K562 (cell line): ENCODE measurements at regions not wholly inside any gene's neighbourhood (a gene's known extent, or its start where the extent isn't known, plus 50 kb on each side); places are given as distances from the start of the nearest gene placed in this dataset.

ENCODE experiments used
- ATAC-seq: fragments of 200-7000 bp; cut with Tn5 transposase; 3 replicates; pipeline ENCODE4 v1.9.1; 2020; ENCODE audit warnings: moderate library complexity
- BruUV-seq: library from RNA; stranded (reverse); fragments of 400-500 nt; replicated peaks from 2 replicates; lab custom pipeline; 2021; lab: Mats Ljungman, UMichigan
- CTCF ChIA-PET: fragments of 300-600 bp; formaldehyde crosslinking; extraction: SDS; loops from one replicate; lab custom pipeline; 2021; ENCODE audit warnings: low intra/inter-chr PET ratio; lab: Yijun Ruan, JAX
- POLR2A ChIA-PET: fragments of 300-600, 350-650 bp; sonication (Branson Sonifier 250); formaldehyde crosslinking; extraction: SDS; loops from one replicate; lab custom pipeline; 2021; ENCODE audit warnings: antibody characterized with exemption, inconsistent platforms; lab: Yijun Ruan, JAX
- DNase-seq, 4 experiments: peaks; one replicate each; pipeline versions ENCODE4 v3.0.0 to v3.0.0-alpha.2; 2011 to 2018; ENCODE audit warnings: low spot score in 3 of 4, mixed read lengths in 3 of 4; ENCODE audit errors: extremely low read depth in 1 of 4
- FAIRE-seq: peaks from 2 replicates; lab custom pipeline; 2011; peaks lifted over from hg19 to GRCh38; lab: Jason Lieb, UNC
- H2AFZ ChIP-seq: 2 replicates; pipeline ENCODE4 v1.6.0; 2011; ENCODE audit warnings: low read depth, low read length, control low read depth, inconsistent platforms
- H3K27ac ChIP-seq: fragments of 200-600 bp; 3 replicates; pipeline ENCODE4 v1.8.0; 2011; ENCODE audit warnings: low read depth, mild to moderate bottlenecking, control low read depth, inconsistent platforms, low read length, moderate library complexity, mixed read lengths; ENCODE audit errors: extremely low read depth
- H3K27me3 ChIP-seq, 2 experiments: fragments of 300-600 bp in 1 of 2; 2 replicates in 1 of 2; 3 replicates in 1 of 2; pipeline versions ENCODE4 v1.6.0 to v1.8.0; 2011; ENCODE audit warnings: inconsistent platforms in 2 of 2, low read length in 2 of 2, mild to moderate bottlenecking in 1 of 2, mixed read lengths in 1 of 2, moderate library complexity in 1 of 2; ENCODE audit not compliant: control insufficient read depth in 2 of 2, insufficient read depth in 2 of 2
- H3K36me3 ChIP-seq: fragments of 300-600 bp; 3 replicates; pipeline ENCODE4 v1.8.0; 2011; ENCODE audit warnings: mild to moderate bottlenecking, low read length, inconsistent platforms; ENCODE audit not compliant: control insufficient read depth, insufficient read depth
- H3K4me1 ChIP-seq, 2 experiments: fragments of 200-600 bp in 1 of 2; replicated peaks in 1 of 2; 2 replicates in 1 of 2; 3 replicates in 1 of 2; pipeline versions ENCODE4 v1.5.1 to v1.8.0; 2011; ENCODE audit warnings: inconsistent platforms in 2 of 2, low read length in 2 of 2, mild to moderate bottlenecking in 1 of 2, mixed read lengths in 1 of 2, moderate library complexity in 1 of 2; ENCODE audit not compliant: control insufficient read depth in 2 of 2, insufficient read depth in 2 of 2
- H3K4me2 ChIP-seq: 2 replicates; pipeline ENCODE4 v1.6.1; 2011; ENCODE audit warnings: low read length, control low read depth, inconsistent platforms, mixed read lengths; ENCODE audit not compliant: insufficient read depth
- H3K4me3 ChIP-seq: fragments of 200-600 bp; sonication (generic), shearing (Covaris generic); 2 replicates; pipeline ENCODE4 v1.5.1; 2016; ENCODE audit warnings: control low read depth, inconsistent platforms
- H3K79me2 ChIP-seq: fragments of 200-600 bp; 3 replicates; pipeline ENCODE4 v1.8.0; 2011; ENCODE audit warnings: low read length, inconsistent platforms; ENCODE audit not compliant: control insufficient read depth, insufficient read depth
- H3K9ac ChIP-seq, 2 experiments: 2 replicates each; pipeline versions ENCODE4 v1.6.0 to v1.6.1; 2011; ENCODE audit warnings: low read depth in 2 of 2, low read length in 2 of 2, control low read depth in 1 of 2, inconsistent platforms in 1 of 2, mild to moderate bottlenecking in 1 of 2, mixed read lengths in 1 of 2; ENCODE audit not compliant: insufficient read depth in 1 of 2
- H3K9me1 ChIP-seq: one replicate; pipeline ENCODE4 v1.6.0; 2011; ENCODE audit warnings: inconsistent platforms, mild to moderate bottlenecking, low read length, moderate library complexity; ENCODE audit not compliant: control insufficient read depth, insufficient read depth
- H3K9me3 ChIP-seq: replicated peaks from 2 replicates; pipeline ENCODE4 v1.5.1; 2011; ENCODE audit warnings: low read depth, low read length, inconsistent platforms; ENCODE audit not compliant: control insufficient read depth, insufficient read depth
- H4K20me1 ChIP-seq: replicated peaks from 2 replicates; pipeline ENCODE4 v1.6.1; 2011; ENCODE audit warnings: low read length, inconsistent platforms, mixed read lengths; ENCODE audit not compliant: control insufficient read depth, insufficient read depth
- CXXC5 ChIP-seq: fragments of 250-450 bp; sonication (Bioruptor Pico); IDR thresholded peaks from 2 replicates; pipeline ENCODE4 v1.8.0; 2022; ENCODE audit warnings: inconsistent platforms, mild to moderate bottlenecking, moderate library complexity
- EGR1 ChIP-seq: fragments of 450-650 bp; conservative IDR thresholded peaks from 2 replicates; pipeline ENCODE4 v1.6.1; 2017; ENCODE audit warnings: mild to moderate bottlenecking
- FIP1L1 ChIP-seq: fragments of 200-400 bp; formaldehyde crosslinking; IDR thresholded peaks from 2 replicates; pipeline ENCODE4 v1.6.1; 2018; ENCODE audit warnings: mild to moderate bottlenecking, low read depth, low read length; ENCODE audit not compliant: poor library complexity, severe bottlenecking
- GATAD2B ChIP-seq: fragments of 450-650 bp; IDR thresholded peaks from 2 replicates; pipeline ENCODE4 v1.6.1; 2017; ENCODE audit warnings: mild to moderate bottlenecking, borderline replicate concordance
- HNRNPK ChIP-seq: fragments of 200-400 bp; formaldehyde crosslinking; IDR thresholded peaks from one replicate; pipeline ENCODE4 v1.6.1; 2018; ENCODE audit warnings: mild to moderate bottlenecking, low read depth, low read length; ENCODE audit not compliant: poor library complexity, severe bottlenecking
- KDM5B ChIP-seq: fragments of 200-600 bp; sonication (generic); IDR thresholded peaks from 2 replicates; pipeline ENCODE4 v1.6.1; 2012; ENCODE audit warnings: low read depth, mild to moderate bottlenecking, moderate library complexity, low read length, control low read depth, inconsistent platforms; ENCODE audit not compliant: insufficient replicate concordance
- KLF6 ChIP-seq: fragments of 250-450 bp; sonication (Bioruptor Pico); IDR thresholded peaks from 2 replicates; pipeline ENCODE4 v1.4.0; 2020; ENCODE audit warnings: mild to moderate bottlenecking, moderate library complexity, borderline replicate concordance
- MAZ ChIP-seq, 2 experiments: fragments of 450-650 bp in 1 of 2; sonication (generic) in 1 of 2; formaldehyde crosslinking; IDR thresholded peaks in 1 of 2; conservative IDR thresholded peaks in 1 of 2; 2 replicates each; pipeline versions ENCODE4 v1.4.0 to v1.5.0; 2020; ENCODE audit warnings: mild to moderate bottlenecking in 1 of 2, missing genetic modification reagents in 1 of 2
- NRF1 ChIP-seq, 2 experiments: fragments of 450-650 bp; IDR thresholded peaks in 1 of 2; conservative IDR thresholded peaks in 1 of 2; 2 replicates each; pipeline ENCODE4 v1.6.1; 2014; ENCODE audit warnings: mild to moderate bottlenecking in 2 of 2
- PCBP1 ChIP-seq: fragments of 200-400 bp; formaldehyde crosslinking; IDR thresholded peaks from 2 replicates; pipeline ENCODE4 v1.6.1; 2018; ENCODE audit warnings: mild to moderate bottlenecking, low read depth, low read length; ENCODE audit not compliant: poor library complexity, severe bottlenecking
- RB1 ChIP-seq: fragments of 450-650 bp; IDR thresholded peaks from 2 replicates; pipeline ENCODE4 v1.6.1; 2017; ENCODE audit warnings: low read depth, mild to moderate bottlenecking
- RBFOX2 ChIP-seq: fragments of 200-400 bp; formaldehyde crosslinking; IDR thresholded peaks from 2 replicates; pipeline ENCODE4 v1.6.1; 2017; ENCODE audit warnings: low read depth, mild to moderate bottlenecking, low read length, moderate library complexity
- SAFB ChIP-seq: fragments of 200-400 bp; formaldehyde crosslinking; IDR thresholded peaks from 2 replicates; pipeline ENCODE4 v1.6.1; 2017; ENCODE audit warnings: low read depth, low read length, borderline replicate concordance
- SIN3B ChIP-seq: fragments of 450-650 bp; IDR thresholded peaks from 2 replicates; pipeline ENCODE4 v1.6.1; 2017; ENCODE audit warnings: low read depth, mild to moderate bottlenecking, moderate library complexity
- ZBTB17 ChIP-seq: fragments of 450-650 bp; formaldehyde crosslinking; IDR thresholded peaks from 2 replicates; pipeline ENCODE4 v1.4.0; 2020; ENCODE audit warnings: mild to moderate bottlenecking
- ZBTB7A ChIP-seq: IDR thresholded peaks from 2 replicates; pipeline ENCODE4 v1.6.1; 2011; ENCODE audit warnings: low read depth, mild to moderate bottlenecking, low read length, moderate library complexity, borderline replicate concordance; ENCODE audit not compliant: control insufficient read depth
- ZNF316 ChIP-seq: fragments of 450-650 bp; IDR thresholded peaks from 2 replicates; pipeline ENCODE4 v1.6.1; 2016
- WGBS: fragments of 100-300 bp; shearing (Covaris generic); methylation state at CpG from one replicate; pipeline ENCODE4 v1.1.6; 2016; ENCODE audit warnings: low coverage, mixed read lengths; ENCODE audit not compliant: insufficient coverage; ENCODE audit errors: missing lambda C conversion rate; 5-methylcytosine and 5-hydroxymethylcytosine counted together
- in situ Hi-C: fragments of 300-500 bp; cut with MboI; formaldehyde crosslinking; loops from 4 replicates; pipeline ENCODE4 v1.15.0; 2018; ENCODE audit warnings: inconsistent platforms, mixed read lengths
- intact Hi-C: fragments of 100-400 bp; cut with micrococcal nuclease; formaldehyde crosslinking; loops from 2 replicates; pipeline ENCODE4 v1.14.2; 2022
- TF ChIP-seq, protein P1 (sequence below), 2 experiments: IDR thresholded peaks; 2 replicates each; pipeline ENCODE4 v1.6.1; 2011; ENCODE audit warnings: borderline replicate concordance in 1 of 2, control low read depth in 1 of 2, low read depth in 1 of 2, low read length in 1 of 2, mild to moderate bottlenecking in 1 of 2, mixed read lengths in 1 of 2, moderate library complexity in 1 of 2; ENCODE audit not compliant: insufficient read depth in 1 of 2, insufficient read length in 1 of 2, poor library complexity in 1 of 2, severe bottlenecking in 1 of 2; ENCODE audit errors: extremely low read depth in 1 of 2

- CTCF ChIA-PET, result interaction anchor here (0.6 to 1.4 kb wide), 2 partner anchors 654 to 672 kb away, joined by 3 to 5 read pairs; no protein-coding TSS in a partner anchor
- no peak overlapping the region for H3K27ac ChIP-seq
- TF ChIP-seq RB1 (0 out of 2 replicates have a peak, but pooled peaks have one; percentile 23), GATAD2B (peak; percentile 48; the same call in 1 of the 2 replicates), CXXC5 (CRISPR knock-in tag) (peak; percentile 28; the same call in 1 of the 2 replicates), ZBTB17 (no peak), PCBP1 (peak; percentile 55), HNRNPK (no peak), RBFOX2 (0 out of 2 replicates have a peak, but pooled peaks have one; percentile 23), MAZ (CRISPR knock-in tag; conservative IDR thresholded peaks at IDR 0.05 in 1 of 2, IDR thresholded peaks at IDR 0.05 in 1 of 2) (peak in 1 of 2 experiments; percentile 67; a peak in 2 of 4 replicates), KDM5B (peak; percentile 17), SAFB (peak; percentile 52; the same call in 1 of the 2 replicates), SIN3B (peak; percentile 28; the same call in 1 of the 2 replicates), ZBTB7A (peak; percentile 95), ZNF316 (no peak), NRF1 (conservative IDR thresholded peaks at IDR 0.05 in 1 of 2, IDR thresholded peaks at IDR 0.05 in 1 of 2) (peak in 1 of 2 experiments; percentile 32; a peak in 2 of 4 replicates), KLF6 (CRISPR knock-in tag) (no peak), FIP1L1 (peak; percentile 60), EGR1 (0 out of 2 replicates have a peak, but pooled peaks have one; percentile 10)
- TF ChIP-seq, protein P1, sequence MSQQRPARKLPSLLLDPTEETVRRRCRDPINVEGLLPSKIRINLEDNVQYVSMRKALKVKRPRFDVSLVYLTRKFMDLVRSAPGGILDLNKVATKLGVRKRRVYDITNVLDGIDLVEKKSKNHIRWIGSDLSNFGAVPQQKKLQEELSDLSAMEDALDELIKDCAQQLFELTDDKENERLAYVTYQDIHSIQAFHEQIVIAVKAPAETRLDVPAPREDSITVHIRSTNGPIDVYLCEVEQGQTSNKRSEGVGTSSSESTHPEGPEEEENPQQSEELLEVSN (IDR thresholded peaks at IDR 0.05; ENCODE audit: borderline replicate concordance in 1 of 2, extremely low read depth in 1 of 2, insufficient read depth in 1 of 2, insufficient read length in 1 of 2, low read depth in 1 of 2, low read length in 1 of 2, poor library complexity in 1 of 2, severe bottlenecking in 1 of 2), result peak in 1 of 2 experiments; percentile 72
Observed at GRCh38 chr6:138692058-138692977, 81.3 kb upstream of the CCDC28A start.

More at GRCh38 chr6:138692058-138692977, 81.3 kb upstream of the CCDC28A start:
- peak overlapping the region in 1 of 2 experiments; percentile 74; a peak in 1 of 4 replicates for H3K9ac ChIP-seq
- H3K79me2 ChIP-seq, result no peaks in the 10 kb centered on the region
- peaks cover 0 to 17% of the 10 kb centered on the region in 2 experiments; a peak in 2 of 5 replicates for H3K4me1 ChIP-seq
- intact Hi-C loops (loop anchor here (5.0 kb wide), 1 partner anchor 75 kb away; no protein-coding TSS in a partner anchor), in situ Hi-C loops (no loop called here)
- peak overlapping the region; percentile 45 for H3K4me3 ChIP-seq
- BruUV-seq, result no TSS peak
- 11% methylated on average over 50 of the region's 103 CpGs for WGBS
- peak overlapping the region; percentile 47; the same call in 1 of the 2 replicates for H3K4me2 ChIP-seq
- peak overlapping the region; percentile 79; the same call in 1 of the 2 replicates for H2AFZ ChIP-seq
- H3K9me3 ChIP-seq, result no peaks in the 10 kb centered on the region
- POLR2A ChIA-PET, result interaction anchor here (0.6 to 1.3 kb wide), 2 partner anchors 10 to 24 kb away, joined by 3 to 7 read pairs; no protein-coding TSS in a partner anchor
- ATAC-seq (peak; percentile 84), FAIRE-seq (no peak), DNase-seq (peak; percentile 57 to 92 (median 90))
- H3K9me1 ChIP-seq, result no peaks in the 10 kb centered on the region
- H4K20me1 ChIP-seq, result peaks cover 6% of the 10 kb centered on the region; the same call in 1 of the 2 replicates
- H3K36me3 ChIP-seq, result no peaks in the 10 kb centered on the region
- peaks cover 31 to 57% of the 10 kb centered on the region in 2 experiments for H3K27me3 ChIP-seq
